OCI-M2 (cell line): ENCODE measurements at regions not wholly inside any gene's neighbourhood (a gene's known extent, or its start where the extent isn't known, plus 50 kb on each side); places are given as distances from the start of the nearest gene placed in this dataset.
"Not testable (repeated sequence)": the region's sequence is repeated elsewhere in the genome, so short reads cannot be mapped to it uniquely, and the experiment has no call there.

Experiments
- DNase-seq: peaks from one replicate; lab custom pipeline; 2025; ENCODE audit not compliant: unreplicated experiment; lab: John Stamatoyannopoulos, UW

GRCh38 chr21:20030390-20030789 is 967.8 kb upstream of the NCAM2 start:
- DNase-seq = no peak

- DNase-seq = no peak
Measured at GRCh38 chr21:20031807-20032206, 966.4 kb upstream of the NCAM2 start.

GRCh38 chr21:20040768-20041167 is 957.4 kb upstream of the NCAM2 start:
- DNase-seq = no peak

- no peak for DNase-seq
Measured at GRCh38 chr21:20045197-20045596, 953.0 kb upstream of the NCAM2 start.

GRCh38 chr21:20048130-20048837 is 949.9 kb upstream of the NCAM2 start:
- not testable (repeated sequence) for DNase-seq

GRCh38 chr21:20083336-20083735 is 914.9 kb upstream of the NCAM2 start:
- DNase-seq = no peak

GRCh38 chr21:20083925-20084324 is 914.3 kb upstream of the NCAM2 start:
- DNase-seq = no peak

- no peak for DNase-seq
Measured at GRCh38 chr21:20086508-20086907, 911.7 kb upstream of the NCAM2 start.

- no peak for DNase-seq
Measured at GRCh38 chr21:20106368-20106767, 891.8 kb upstream of the NCAM2 start.

- DNase-seq = no peak
Measured at GRCh38 chr21:20108016-20108415, 890.2 kb upstream of the NCAM2 start.

- DNase-seq = no peak
Measured at GRCh38 chr21:20108976-20109540, 889.2 kb upstream of the NCAM2 start.

GRCh38 chr21:20110368-20110767 is 887.8 kb upstream of the NCAM2 start:
- no peak for DNase-seq

GRCh38 chr21:20151741-20152140 is 846.5 kb upstream of the NCAM2 start:
- DNase-seq = no peak

GRCh38 chr21:20163167-20163566 is 835.0 kb upstream of the NCAM2 start:
- DNase-seq = no peak

GRCh38 chr21:20167059-20167458 is 831.1 kb upstream of the NCAM2 start:
- no peak for DNase-seq

GRCh38 chr21:20169812-20170576 is 828.2 kb upstream of the NCAM2 start:
- no peak for DNase-seq

GRCh38 chr21:20186186-20186585 is 812.0 kb upstream of the NCAM2 start:
- no peak for DNase-seq

- no peak for DNase-seq
Measured at GRCh38 chr21:20187028-20187427, 811.2 kb upstream of the NCAM2 start.

- DNase-seq = not testable (repeated sequence)
Measured at GRCh38 chr21:20201323-20201722, 796.9 kb upstream of the NCAM2 start.

- DNase-seq = no peak
Measured at GRCh38 chr21:20207335-20207734, 790.9 kb upstream of the NCAM2 start.

- no peak for DNase-seq
Measured at GRCh38 chr21:20215959-20216358, 782.2 kb upstream of the NCAM2 start.

- DNase-seq = no peak
Measured at GRCh38 chr21:20220586-20220985, 777.6 kb upstream of the NCAM2 start.
